OCI-LY3 (cell line): ENCODE measurements at regions not wholly inside any gene's neighbourhood (a gene's known extent, or its start where the extent isn't known, plus 50 kb on each side); places are given as distances from the start of the nearest gene placed in this dataset.

Experiments
- CTCF ChIP-seq: fragments of 200-600, 300-600 bp; sonication (generic); IDR thresholded peaks from 2 replicates; pipeline ENCODE4 v1.5.1; 2014; ENCODE audit warnings: antibody characterized with exemption, low read length, low read depth
- EZH2phosphoT487 ChIP-seq: fragments of 200-600 bp; shearing (Covaris generic); IDR thresholded peaks from 2 replicates; pipeline ENCODE4 v1.6.1; 2018; ENCODE audit warnings: antibody characterized with exemption, mixed run types, low read depth

- TF ChIP-seq EZH2phosphoT487 (no peak), CTCF (no peak)
Measured at GRCh38 chr4:124202099-124202498, 510.4 kb downstream of the ANKRD50 start.
